K562 (cell line): ENCODE measurements at regions not wholly inside any gene's neighbourhood (a gene's known extent, or its start where the extent isn't known, plus 50 kb on each side); places are given as distances from the start of the nearest gene placed in this dataset.

Experiments used
- ATAC-seq: fragments of 200-7000 bp; cut with Tn5 transposase; 3 replicates; pipeline ENCODE4 v1.9.1; 2020; ENCODE audit warnings: moderate library complexity
- BruUV-seq: library from RNA; stranded (reverse); fragments of 400-500 nt; replicated peaks from 2 replicates; lab custom pipeline; 2021; lab: Mats Ljungman, UMichigan
- CTCF ChIA-PET: fragments of 300-600 bp; formaldehyde crosslinking; extraction: SDS; loops from one replicate; lab custom pipeline; 2021; ENCODE audit warnings: low intra/inter-chr PET ratio; lab: Yijun Ruan, JAX
- POLR2A ChIA-PET: fragments of 300-600, 350-650 bp; sonication (Branson Sonifier 250); formaldehyde crosslinking; extraction: SDS; loops from one replicate; lab custom pipeline; 2021; ENCODE audit warnings: antibody characterized with exemption, inconsistent platforms; lab: Yijun Ruan, JAX
- DNase-seq, 4 experiments: peaks; one replicate each; pipeline versions ENCODE4 v3.0.0 to v3.0.0-alpha.2; 2011 to 2018; ENCODE audit warnings: low spot score in 3 of 4, mixed read lengths in 3 of 4; ENCODE audit errors: extremely low read depth in 1 of 4
- FAIRE-seq: peaks from 2 replicates; lab custom pipeline; 2011; peaks lifted over from hg19 to GRCh38; lab: Jason Lieb, UNC
- H2AFZ ChIP-seq: 2 replicates; pipeline ENCODE4 v1.6.0; 2011; ENCODE audit warnings: low read depth, low read length, control low read depth, inconsistent platforms
- H3K27ac ChIP-seq: fragments of 200-600 bp; 3 replicates; pipeline ENCODE4 v1.8.0; 2011; ENCODE audit warnings: low read depth, mild to moderate bottlenecking, control low read depth, inconsistent platforms, low read length, moderate library complexity, mixed read lengths; ENCODE audit errors: extremely low read depth
- H3K27me3 ChIP-seq, 2 experiments: fragments of 300-600 bp in 1 of 2; 2 replicates in 1 of 2; 3 replicates in 1 of 2; pipeline versions ENCODE4 v1.6.0 to v1.8.0; 2011; ENCODE audit warnings: inconsistent platforms in 2 of 2, low read length in 2 of 2, mild to moderate bottlenecking in 1 of 2, mixed read lengths in 1 of 2, moderate library complexity in 1 of 2; ENCODE audit not compliant: control insufficient read depth in 2 of 2, insufficient read depth in 2 of 2
- H3K36me3 ChIP-seq: fragments of 300-600 bp; 3 replicates; pipeline ENCODE4 v1.8.0; 2011; ENCODE audit warnings: mild to moderate bottlenecking, low read length, inconsistent platforms; ENCODE audit not compliant: control insufficient read depth, insufficient read depth
- H3K4me1 ChIP-seq, 2 experiments: fragments of 200-600 bp in 1 of 2; replicated peaks in 1 of 2; 2 replicates in 1 of 2; 3 replicates in 1 of 2; pipeline versions ENCODE4 v1.5.1 to v1.8.0; 2011; ENCODE audit warnings: inconsistent platforms in 2 of 2, low read length in 2 of 2, mild to moderate bottlenecking in 1 of 2, mixed read lengths in 1 of 2, moderate library complexity in 1 of 2; ENCODE audit not compliant: control insufficient read depth in 2 of 2, insufficient read depth in 2 of 2
- H3K4me2 ChIP-seq: 2 replicates; pipeline ENCODE4 v1.6.1; 2011; ENCODE audit warnings: low read length, control low read depth, inconsistent platforms, mixed read lengths; ENCODE audit not compliant: insufficient read depth
- H3K4me3 ChIP-seq: fragments of 200-600 bp; sonication (generic), shearing (Covaris generic); 2 replicates; pipeline ENCODE4 v1.5.1; 2016; ENCODE audit warnings: control low read depth, inconsistent platforms
- H3K79me2 ChIP-seq: fragments of 200-600 bp; 3 replicates; pipeline ENCODE4 v1.8.0; 2011; ENCODE audit warnings: low read length, inconsistent platforms; ENCODE audit not compliant: control insufficient read depth, insufficient read depth
- H3K9ac ChIP-seq, 2 experiments: 2 replicates each; pipeline versions ENCODE4 v1.6.0 to v1.6.1; 2011; ENCODE audit warnings: low read depth in 2 of 2, low read length in 2 of 2, control low read depth in 1 of 2, inconsistent platforms in 1 of 2, mild to moderate bottlenecking in 1 of 2, mixed read lengths in 1 of 2; ENCODE audit not compliant: insufficient read depth in 1 of 2
- H3K9me1 ChIP-seq: one replicate; pipeline ENCODE4 v1.6.0; 2011; ENCODE audit warnings: inconsistent platforms, mild to moderate bottlenecking, low read length, moderate library complexity; ENCODE audit not compliant: control insufficient read depth, insufficient read depth
- H3K9me3 ChIP-seq: replicated peaks from 2 replicates; pipeline ENCODE4 v1.5.1; 2011; ENCODE audit warnings: low read depth, low read length, inconsistent platforms; ENCODE audit not compliant: control insufficient read depth, insufficient read depth
- H4K20me1 ChIP-seq: replicated peaks from 2 replicates; pipeline ENCODE4 v1.6.1; 2011; ENCODE audit warnings: low read length, inconsistent platforms, mixed read lengths; ENCODE audit not compliant: control insufficient read depth, insufficient read depth
- ATF6 ChIP-seq: sonication (generic); formaldehyde crosslinking; IDR thresholded peaks from 2 replicates; pipeline ENCODE4 v1.4.0; 2020; ENCODE audit warnings: mild to moderate bottlenecking, missing genetic modification reagents
- MAX ChIP-seq: sonication (generic); formaldehyde crosslinking; IDR thresholded peaks from 2 replicates; pipeline ENCODE4 v1.9.0; 2022; ENCODE audit warnings: mild to moderate bottlenecking, missing genetic modification reagents
- MBD1 ChIP-seq: fragments of 250-450 bp; sonication (Bioruptor Pico); IDR thresholded peaks from 2 replicates; pipeline ENCODE4 v1.8.0; 2022; ENCODE audit warnings: inconsistent platforms
- NR4A1 ChIP-seq, 2 experiments: fragments of 250-450 bp in 1 of 2; fragments of 450-650 bp in 1 of 2; sonication (Bioruptor Pico) in 1 of 2; IDR thresholded peaks; 2 replicates each; pipeline versions ENCODE4 v1.4.0 to v1.6.1; 2016 to 2020; ENCODE audit warnings: mild to moderate bottlenecking in 2 of 2, missing compliant biosample characterization in 1 of 2, missing genetic modification characterization in 1 of 2, moderate library complexity in 1 of 2
- RFX7 ChIP-seq: fragments of 250-450 bp; sonication (Bioruptor Pico); IDR thresholded peaks from 2 replicates; pipeline ENCODE4 v1.5.1; 2021; ENCODE audit warnings: mild to moderate bottlenecking
- ZBTB33 ChIP-seq: sonication (generic); formaldehyde crosslinking; IDR thresholded peaks from 2 replicates; pipeline ENCODE4 v1.8.1; 2023; ENCODE audit warnings: mild to moderate bottlenecking, missing genetic modification reagents
- ZBTB43 ChIP-seq: sonication (generic); formaldehyde crosslinking; IDR thresholded peaks from 2 replicates; pipeline ENCODE4 v1.8.0; 2023; ENCODE audit warnings: mild to moderate bottlenecking, missing genetic modification reagents
- ZBTB7A ChIP-seq: IDR thresholded peaks from 2 replicates; pipeline ENCODE4 v1.6.1; 2011; ENCODE audit warnings: low read depth, mild to moderate bottlenecking, low read length, moderate library complexity, borderline replicate concordance; ENCODE audit not compliant: control insufficient read depth
- ZFP1 ChIP-seq: fragments of 450-650 bp; formaldehyde crosslinking; IDR thresholded peaks from 2 replicates; pipeline ENCODE4 v1.4.0; 2020; ENCODE audit warnings: mild to moderate bottlenecking, mixed read lengths
- ZNF23 ChIP-seq: fragments of 250-450 bp; sonication (Bioruptor Pico); IDR thresholded peaks from 2 replicates; pipeline ENCODE4 v1.4.0; 2020; ENCODE audit warnings: mild to moderate bottlenecking
- WGBS: fragments of 100-300 bp; shearing (Covaris generic); methylation state at CpG from one replicate; pipeline ENCODE4 v1.1.6; 2016; ENCODE audit warnings: low coverage, mixed read lengths; ENCODE audit not compliant: insufficient coverage; ENCODE audit errors: missing lambda C conversion rate; 5-methylcytosine and 5-hydroxymethylcytosine counted together
- in situ Hi-C: fragments of 300-500 bp; cut with MboI; formaldehyde crosslinking; loops from 4 replicates; pipeline ENCODE4 v1.15.0; 2018; ENCODE audit warnings: inconsistent platforms, mixed read lengths
- intact Hi-C: fragments of 100-400 bp; cut with micrococcal nuclease; formaldehyde crosslinking; loops from 2 replicates; pipeline ENCODE4 v1.14.2; 2022

GRCh38 chr12:132437943-132438700, 51.8 kb upstream of the FBRSL1 start:
- Histone ChIP-seq H3K9ac (no peak overlapping the region), H2AFZ (no peak overlapping the region), H3K27me3 (peaks cover 38 to 90% of the 10 kb centered on the region in 2 experiments), H3K9me3 (no peaks in the 10 kb centered on the region), H3K27ac (no peak overlapping the region), H3K9me1 (no peaks in the 10 kb centered on the region), H3K36me3 (no peaks in the 10 kb centered on the region), H3K79me2 (no peaks in the 10 kb centered on the region), H3K4me2 (no peak overlapping the region), H4K20me1 (peaks cover 5% of the 10 kb centered on the region; the same call in 1 of the 2 replicates), H3K4me1 (peaks cover 0 to 42% of the 10 kb centered on the region in 2 experiments; a peak in 2 of 5 replicates), H3K4me3 (no peak overlapping the region)
- no peak; the same call in 1 of the 3 replicates for ATAC-seq
- no peak for DNase-seq
- TF ChIP-seq NR4A1 (CRISPR knock-in tag; IDR thresholded peaks at IDR 0.05), result no peak
- TF ChIP-seq NR4A1 (tag; IDR thresholded peaks at IDR 0.05), result no peak
- no peak for TF ChIP-seq ZFP1 (CRISPR knock-in tag)
- TF ChIP-seq ATF6, result no peak
- no peak for TF ChIP-seq ZNF23
- TF ChIP-seq MAX (CRISPR knock-in tag), result no peak
- no peak for TF ChIP-seq ZBTB43 (CRISPR knock-in tag)
- TF ChIP-seq RFX7, result no peak
- TF ChIP-seq MBD1 (CRISPR knock-in tag), result no peak
- TF ChIP-seq ZBTB7A, result no peak
- TF ChIP-seq ZBTB33, result no peak
- BruUV-seq, result no TSS peak
- intact Hi-C loops (no loop called here), in situ Hi-C loops (no loop called here)
- WGBS, result 17% methylated on average over 29 of the region's 30 CpGs
- ChIA-PET CTCF (no interaction called here), POLR2A (interaction anchor here (1.0 kb wide), 1 partner anchor 80 kb away, joined by 3 read pairs; no protein-coding TSS in a partner anchor)
- FAIRE-seq, result no peak
